NCI-H2227 (cell line): ENCODE measurements at regions not wholly inside any gene's neighbourhood (a gene's known extent, or its start where the extent isn't known, plus 50 kb on each side); places are given as distances from the start of the nearest gene placed in this dataset.

ENCODE experiments used
- DNase-seq: peaks from one replicate; lab custom pipeline; 2025; ENCODE audit not compliant: unreplicated experiment; lab: John Stamatoyannopoulos, UW

GRCh38 chr4:128393101-128393704, 105.6 kb upstream of the PGRMC2 start:
- peak; percentile 81 for DNase-seq

- DNase-seq: no peak
These were observed 102.9 kb upstream of the PGRMC2 start for GRCh38 chr4:128390475-128390996.

- no peak for DNase-seq
These were observed 101.2 kb upstream of the PGRMC2 start for GRCh38 chr4:128388796-128389195.

DNA sequence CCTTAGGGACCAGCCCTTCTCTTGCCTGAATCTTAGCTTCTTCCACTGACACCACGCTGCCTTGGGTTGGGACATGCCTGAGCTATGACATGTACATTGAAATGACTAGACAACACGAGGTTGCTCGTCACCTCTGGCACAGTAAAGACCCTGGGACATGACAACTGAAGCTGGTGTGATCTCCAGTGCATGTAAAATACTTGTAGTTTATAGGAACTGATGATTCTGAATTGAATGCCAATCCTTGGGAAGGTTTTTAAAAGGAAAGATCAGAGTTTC, 100.7 kb upstream of the PGRMC2 start:
- no peak for DNase-seq

DNA sequence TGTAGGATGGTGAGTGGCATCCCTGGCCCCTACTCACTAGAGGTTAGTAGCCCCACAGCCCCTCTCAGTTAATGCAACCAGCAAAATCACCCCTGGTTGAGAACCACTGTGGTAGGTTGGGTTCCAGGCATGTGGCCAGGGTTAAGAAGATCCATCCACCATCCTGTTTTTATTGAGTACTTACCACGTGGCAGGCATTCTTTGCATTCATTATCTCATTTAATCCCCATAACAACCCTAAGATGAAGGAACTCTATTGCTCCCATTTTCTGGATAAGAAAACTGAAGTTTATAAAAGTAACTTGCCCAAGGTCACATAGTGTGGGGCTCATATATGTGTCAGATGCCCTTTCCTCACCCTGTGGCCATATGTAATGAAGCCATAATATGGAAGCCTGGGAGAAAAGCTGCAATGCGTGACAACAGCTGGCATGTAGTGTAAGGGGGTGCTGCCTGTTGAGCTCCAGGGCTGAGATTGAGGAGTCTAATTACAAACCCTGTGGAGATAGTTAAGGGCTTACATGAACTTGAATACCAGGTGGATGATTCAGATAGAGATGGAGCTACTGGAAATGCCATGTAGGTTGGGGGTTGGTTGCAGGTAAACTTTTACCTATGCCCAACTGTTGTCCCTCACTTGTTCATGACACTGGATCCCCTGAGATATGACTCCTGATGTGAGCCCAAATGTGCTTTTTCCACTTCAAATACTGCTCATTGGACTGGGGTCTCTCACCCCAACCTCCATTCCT, 100.2 kb upstream of the PGRMC2 start:
- no peak for DNase-seq

DNA sequence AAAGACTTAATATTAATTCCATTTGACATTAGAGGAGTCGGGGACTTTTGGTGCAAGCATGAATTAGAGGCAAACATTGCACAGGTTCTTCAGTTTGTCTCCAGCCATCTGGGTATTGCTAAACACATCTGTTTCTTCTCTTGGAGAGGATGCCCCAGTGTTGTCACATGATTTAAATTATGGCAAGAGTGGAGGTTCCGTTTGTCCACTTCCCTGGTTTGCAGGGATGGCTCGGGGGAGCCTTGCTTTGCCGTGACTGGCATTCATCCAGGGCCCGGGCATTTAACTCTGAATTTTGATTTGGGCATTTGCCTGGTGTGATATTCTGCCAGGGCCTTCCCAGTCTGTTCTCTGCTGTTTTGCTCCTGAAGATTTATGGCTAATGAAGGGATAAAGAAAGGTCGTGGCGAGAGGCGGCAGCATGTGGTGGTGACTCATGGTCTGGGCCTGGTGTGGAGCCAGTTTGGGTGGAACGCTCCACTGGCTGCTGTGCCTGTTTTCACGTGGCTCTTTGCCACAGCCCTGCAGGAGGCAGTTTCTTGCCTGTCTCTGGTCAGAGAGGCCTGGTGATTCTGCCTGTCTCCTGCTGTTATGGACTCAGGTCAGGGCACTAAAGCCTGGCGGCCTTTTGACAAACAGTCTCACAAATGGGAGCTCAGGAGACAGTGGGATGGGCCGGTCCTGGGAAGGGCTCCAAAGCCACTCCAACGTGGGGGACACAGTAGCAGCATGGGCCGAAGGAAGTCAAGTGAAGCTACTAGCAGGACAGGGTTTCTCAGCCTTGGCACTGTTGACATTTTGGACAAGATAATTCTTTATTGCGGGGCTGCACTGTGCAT, 99.4 kb upstream of the PGRMC2 start:
- DNase-seq: no peak

DNA sequence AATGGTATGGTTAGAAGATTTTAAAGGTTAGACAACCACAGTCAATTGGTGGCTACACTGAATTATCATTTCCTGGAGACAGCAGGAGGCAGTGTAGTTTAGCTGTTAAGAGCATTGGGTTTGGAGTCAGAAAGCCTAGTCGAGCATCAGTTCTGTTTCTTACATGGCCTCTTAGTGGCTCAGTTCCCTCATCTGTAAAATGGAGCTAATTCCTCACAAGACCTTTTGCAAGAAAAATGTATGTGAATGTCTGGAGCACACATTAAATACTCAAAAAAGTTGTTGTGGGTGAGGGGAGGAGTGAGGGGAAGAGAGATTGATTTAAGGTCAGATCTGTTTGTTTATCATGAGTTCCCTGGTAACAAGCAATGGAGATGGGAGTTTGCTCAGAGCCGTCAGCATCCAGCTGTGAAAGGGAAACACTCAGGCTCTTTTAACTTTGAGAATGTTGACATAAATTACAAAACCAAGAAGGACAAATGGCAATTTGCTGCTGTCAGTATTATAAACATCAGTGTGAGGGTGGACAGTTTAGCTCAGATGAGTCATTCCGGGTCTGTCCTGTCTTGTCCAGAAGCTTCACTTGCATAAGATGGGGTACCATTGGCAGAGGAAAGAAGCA, 98.2 kb upstream of the PGRMC2 start:
- peak; percentile 32 for DNase-seq

- no peak for DNase-seq
These were observed 97.4 kb upstream of the PGRMC2 start for GRCh38 chr4:128384765-128385598.

DNA sequence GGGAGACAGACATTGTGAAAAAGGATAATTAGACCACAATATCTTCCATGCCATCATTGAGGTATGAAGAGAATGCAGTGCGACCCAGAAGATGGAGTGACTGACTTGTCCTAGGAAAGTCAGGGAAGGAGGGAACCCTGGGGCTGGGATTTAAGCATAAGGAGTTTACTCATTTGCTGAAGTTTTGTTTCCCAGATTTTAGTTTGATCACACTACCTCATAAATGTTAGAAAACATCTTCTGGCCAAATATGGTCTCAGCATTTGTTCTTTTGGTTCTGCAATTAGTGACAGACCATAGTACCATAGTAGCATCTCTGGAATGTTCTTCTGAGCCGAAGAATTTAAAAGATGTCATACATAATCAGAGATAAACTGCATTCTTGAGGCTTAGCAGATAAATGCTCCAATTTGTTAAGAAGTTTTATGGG, 96.5 kb upstream of the PGRMC2 start:
- DNase-seq: no peak

DNA sequence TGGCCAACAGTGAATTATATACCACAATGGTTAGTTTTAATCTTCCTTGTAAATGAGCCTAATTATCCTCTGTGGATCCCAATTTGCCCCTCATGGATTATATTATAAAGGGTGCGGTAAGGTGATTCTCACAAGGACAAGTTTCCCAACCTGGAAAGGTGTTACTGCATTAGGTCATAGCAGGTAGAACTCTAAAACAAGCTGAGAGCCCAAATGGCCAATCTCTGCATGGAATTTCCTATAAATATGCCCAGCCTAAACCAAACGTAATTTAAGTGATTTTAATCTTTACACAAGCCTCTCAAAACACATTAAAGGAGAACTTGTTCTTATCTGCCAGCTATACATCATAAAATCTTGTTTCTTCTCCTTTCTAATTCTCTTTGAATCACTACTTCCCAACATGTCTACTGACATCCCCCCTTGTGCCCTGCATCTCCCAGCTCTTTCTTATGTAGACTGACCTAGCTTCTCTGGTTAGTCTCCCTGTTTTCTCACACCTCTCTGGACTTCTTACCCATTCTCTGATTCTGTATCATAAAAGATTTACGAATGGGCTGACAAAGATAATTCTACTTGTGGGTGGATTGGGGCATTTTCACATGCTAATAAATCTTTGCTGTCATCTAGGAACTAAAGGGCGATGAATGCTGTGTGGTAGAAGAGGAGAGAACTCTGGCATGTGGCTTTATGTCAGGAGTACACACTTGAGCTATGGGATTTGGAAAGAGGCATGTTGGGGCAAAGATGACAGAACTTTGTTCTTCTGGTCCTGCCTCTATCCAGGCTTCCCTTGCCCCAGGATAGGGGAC, 94.3 kb upstream of the PGRMC2 start:
- no peak for DNase-seq

- no peak for DNase-seq
These were observed 92.7 kb upstream of the PGRMC2 start for GRCh38 chr4:128380306-128380705.

DNA sequence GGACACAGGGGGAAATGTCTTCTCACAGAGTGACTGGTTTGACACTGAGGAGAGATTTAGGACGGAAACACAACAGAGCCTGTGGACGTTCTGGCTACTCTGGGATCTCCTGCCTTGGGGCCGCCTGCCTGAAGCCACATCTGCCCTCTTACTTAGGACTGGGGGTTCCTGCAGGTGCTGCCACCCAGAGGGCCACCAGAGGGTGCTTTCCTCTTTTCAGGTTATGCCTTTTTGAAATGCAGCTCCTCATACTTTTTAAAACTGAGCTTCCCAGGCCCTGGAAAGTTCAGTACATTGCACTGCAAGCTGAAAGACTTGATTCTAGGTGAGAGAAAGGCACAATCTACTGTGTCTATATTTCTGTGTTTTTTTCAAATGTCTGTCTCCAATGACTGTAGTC, 92.2 kb upstream of the PGRMC2 start:
- DNase-seq: no peak

DNA sequence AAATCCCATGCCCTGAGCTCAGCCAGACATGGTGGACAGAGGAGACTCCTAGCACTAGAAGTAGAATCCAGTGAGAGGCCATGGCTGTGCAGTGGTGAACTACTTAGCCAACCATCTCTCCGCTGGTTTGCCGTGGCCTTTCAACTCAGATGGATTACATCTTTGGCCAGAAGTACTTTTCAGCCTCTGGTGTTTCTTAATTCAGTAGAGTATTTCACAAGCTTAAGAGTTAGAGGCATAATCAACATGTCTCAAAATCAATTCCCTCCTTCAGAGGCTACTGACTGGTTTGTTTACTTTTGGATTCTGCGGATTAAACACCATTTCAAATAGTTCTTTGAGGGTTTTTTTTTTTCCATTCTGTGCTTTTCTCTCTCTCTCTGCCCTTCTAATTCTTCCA, 91.1 kb upstream of the PGRMC2 start:
- no peak for DNase-seq

- no peak for DNase-seq
These were observed 89.3 kb upstream of the PGRMC2 start for GRCh38 chr4:128376958-128377357.

- DNase-seq: no peak
These were observed 88.7 kb upstream of the PGRMC2 start for GRCh38 chr4:128376303-128376702.

- DNase-seq: no peak
These were observed 86.0 kb upstream of the PGRMC2 start for GRCh38 chr4:128373628-128374027.

GRCh38 chr4:128371876-128372275, 84.3 kb upstream of the PGRMC2 start:
- no peak for DNase-seq

DNA sequence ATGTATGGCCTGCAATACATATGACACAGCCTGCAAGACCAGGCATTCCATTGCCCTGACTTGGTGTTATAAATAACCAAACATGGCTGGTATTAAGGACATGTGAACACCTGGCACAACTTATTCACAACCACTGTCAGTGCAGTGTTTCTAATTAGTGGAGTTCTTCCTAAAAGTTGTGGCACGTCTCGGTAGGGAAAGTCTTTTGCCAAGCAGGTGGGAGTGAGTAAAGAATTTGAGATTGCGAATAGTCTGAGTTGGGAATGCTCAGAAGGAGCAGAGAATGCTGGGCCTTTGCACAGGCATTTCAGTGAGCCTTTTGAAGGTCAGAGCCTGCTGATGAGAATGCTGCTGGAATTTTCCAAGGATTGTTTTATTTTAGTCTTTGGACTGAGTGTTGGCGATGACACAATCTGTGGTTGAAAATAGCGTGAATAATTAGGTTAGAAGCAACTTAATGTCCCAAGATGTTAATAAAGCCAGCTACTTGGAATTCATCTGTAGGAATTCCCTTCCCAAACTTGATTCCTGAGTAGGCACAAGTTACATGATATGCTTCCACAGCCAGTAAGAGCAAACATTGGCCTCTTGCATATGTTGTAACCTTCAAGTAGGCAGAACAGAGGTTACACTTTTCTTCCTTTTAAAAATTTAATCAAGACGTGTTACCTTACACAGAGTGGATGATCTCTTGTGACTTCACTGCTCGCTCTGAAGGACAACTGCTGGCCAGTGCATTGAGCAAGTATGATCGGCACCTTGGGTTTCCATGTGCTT, 83.6 kb upstream of the PGRMC2 start:
- DNase-seq: no peak

DNA sequence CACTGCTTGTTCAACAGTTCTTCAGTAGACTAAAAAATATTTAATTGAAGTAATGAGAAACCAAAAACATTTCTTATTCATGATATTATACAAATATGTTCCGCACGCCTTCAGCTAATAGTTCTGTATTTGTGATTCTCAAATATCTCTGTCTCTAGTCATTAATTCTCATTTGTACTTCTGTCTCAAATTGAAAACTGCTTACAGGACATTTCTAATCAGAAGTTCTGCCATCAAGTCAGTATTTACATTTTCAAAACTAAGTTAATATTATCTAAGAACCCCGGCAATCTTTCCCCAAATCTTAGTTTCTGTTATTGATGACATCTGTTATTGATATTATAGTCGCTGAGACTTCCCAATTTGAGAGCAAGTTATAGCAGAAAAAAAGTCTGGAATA, 78.6 kb upstream of the PGRMC2 start:
- DNase-seq: no peak
